ENCODE measurements at regions not wholly inside any gene's neighbourhood (a gene's known extent, or its start where the extent isn't known, plus 50 kb on each side); places are given as distances from the start of the nearest gene placed in this dataset.
A peak's percentile ranks its signal among the peaks of the same experiment; 100 is the strongest.

DNA sequence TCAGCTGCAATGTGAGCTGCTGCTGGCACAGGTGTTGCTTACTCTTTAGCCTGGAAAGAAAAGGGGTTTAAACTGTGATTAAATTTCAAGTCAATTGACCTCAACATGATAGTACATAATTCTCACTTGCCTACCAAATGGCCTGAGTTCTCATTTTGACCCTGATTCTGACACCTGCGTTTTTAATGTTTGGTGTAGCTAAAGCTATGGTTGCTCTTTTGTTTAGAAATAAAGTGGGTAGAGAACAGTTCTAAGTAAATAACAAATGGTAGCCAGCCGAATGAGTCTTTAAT lies 100.8 kb upstream of the SOX2 start:
- H2BK15ac ChIP-seq (ENCODE audit: low read length): no peak overlapping the region
- H3K27ac ChIP-seq (replicated peaks; ENCODE audit: low read length): peak overlapping the region; percentile 74
- peak overlapping the region in 1 of 2 donors; percentile 49 for H3K4me3 ChIP-seq (ENCODE audit: low read length in 2 of 2)
- WGBS, 2 donors (ENCODE audit: extremely low coverage in 2 of 2, insufficient read length in 2 of 2, insufficient replicate concordance in 1 of 2): no CpG with 5 or more reads among the region's 2 CpGs
- no peak overlapping the region for H2BK120ac ChIP-seq (ENCODE audit: low read depth, low read length)
- no peak overlapping the region for H4K91ac ChIP-seq (ENCODE audit: low read depth, low read length, poor library complexity)
- no peak overlapping the region for H2BK12ac ChIP-seq (ENCODE audit: low read length)
- no peak overlapping the region for H4K8ac ChIP-seq (ENCODE audit: low read depth, low read length)
- no peaks in the 10 kb centered on the region for H3K79me1 ChIP-seq (ENCODE audit: low read depth, low read length)
- peaks cover 0 to 5% of the 10 kb centered on the region in 2 donors for H3K36me3 ChIP-seq (replicated peaks in 1 of 2; ENCODE audit: control insufficient read depth in 2 of 2, insufficient read depth in 2 of 2, low read length in 2 of 2)
- H2BK5ac ChIP-seq (ENCODE audit: low read length): no peak overlapping the region
- no peak overlapping the region for H3K14ac ChIP-seq (ENCODE audit: low read length)
- no peak overlapping the region for H2AK5ac ChIP-seq (ENCODE audit: low read depth, low read length)
- no peak overlapping the region for H3K9ac ChIP-seq (ENCODE audit: low read depth, low read length, poor library complexity)
- H3K4me2 ChIP-seq (ENCODE audit: insufficient read depth, low read length, poor library complexity, severe bottlenecking): peak overlapping the region; percentile 21
- H2AFZ ChIP-seq (ENCODE audit: low read length): no peak overlapping the region
- H3K18ac ChIP-seq (ENCODE audit: low read length): no peak overlapping the region
- H3K4ac ChIP-seq (ENCODE audit: low read length): no peak overlapping the region
- H3K23ac ChIP-seq (ENCODE audit: low read depth, low read length, poor library complexity): no peak overlapping the region
- no peaks in the 10 kb centered on the region for H3K27me3 ChIP-seq (ENCODE audit: control insufficient read depth in 3 of 3, insufficient read depth in 3 of 3, low read depth in 1 of 3, low read length in 3 of 3)
- H3K9me3 ChIP-seq (replicated peaks in 1 of 2; ENCODE audit: control insufficient read depth in 2 of 2, insufficient read depth in 1 of 2, low read depth in 1 of 2, low read length in 2 of 2): peaks cover 0 to 4% of the 10 kb centered on the region in 2 donors
- DNase-seq (ENCODE audit: low spot score): no peak
- peaks cover 9 to 37% of the 10 kb centered on the region in 2 donors for H3K4me1 ChIP-seq (ENCODE audit: control insufficient read depth in 2 of 2, insufficient read depth in 1 of 2, low read depth in 1 of 2, low read length in 2 of 2)

DNA sequence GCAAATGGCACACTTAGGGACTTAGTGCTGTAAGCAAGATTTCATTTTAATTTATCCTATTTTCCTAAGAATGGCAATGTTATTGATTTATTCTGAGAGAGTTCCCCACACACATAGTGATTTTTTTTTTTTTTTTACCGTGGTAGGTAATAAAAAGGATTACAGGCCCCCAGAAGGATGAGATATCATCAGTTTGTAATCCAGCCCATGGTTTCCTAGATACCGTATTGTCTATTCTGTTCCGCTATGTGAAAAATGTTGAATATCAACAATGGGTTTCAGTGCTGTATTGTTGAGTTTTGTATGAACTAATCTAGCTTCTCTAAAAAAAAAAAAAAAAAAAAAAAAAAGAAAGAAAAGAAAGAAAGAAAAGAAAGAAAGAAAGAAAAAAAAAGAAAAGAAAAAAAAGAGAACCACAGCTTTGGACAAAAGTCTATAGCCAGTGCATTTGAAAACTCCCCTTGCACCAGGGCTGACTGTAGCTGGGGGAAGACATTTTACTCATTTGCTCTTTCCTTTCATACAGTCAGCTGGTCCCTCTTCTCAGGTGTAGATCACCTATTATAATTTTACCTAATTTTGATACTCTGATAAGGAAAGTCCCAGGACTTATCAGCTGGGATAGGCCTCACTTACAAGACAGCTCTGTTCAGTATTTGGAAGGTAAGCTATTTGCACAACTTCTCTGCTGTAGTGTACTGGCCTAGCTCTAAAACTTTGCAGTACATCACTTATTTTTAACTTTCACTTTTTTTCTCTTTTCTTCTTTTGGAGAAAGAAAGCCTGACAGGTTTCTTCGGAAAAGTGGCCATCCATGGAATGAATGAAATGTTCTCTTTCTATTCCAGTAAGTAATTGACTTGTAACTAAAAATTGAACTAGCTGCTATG lies 101.4 kb upstream of the SOX2 start:
- Histone ChIP-seq H3K36me3 (replicated peaks in 1 of 2; ENCODE audit: control insufficient read depth in 2 of 2, insufficient read depth in 2 of 2, low read length in 2 of 2) (peaks cover 0 to under 1% of the 10 kb centered on the region in 2 donors), H2AK5ac (ENCODE audit: low read depth, low read length) (no peak overlapping the region), H3K14ac (ENCODE audit: low read length) (no peak overlapping the region), H3K23ac (ENCODE audit: low read depth, low read length, poor library complexity) (no peak overlapping the region), H2BK12ac (ENCODE audit: low read length) (no peak overlapping the region), H3K79me1 (ENCODE audit: low read depth, low read length) (no peaks in the 10 kb centered on the region), H3K27me3 (ENCODE audit: control insufficient read depth in 3 of 3, insufficient read depth in 3 of 3, low read depth in 1 of 3, low read length in 3 of 3) (no peaks in the 10 kb centered on the region), H2BK120ac (ENCODE audit: low read depth, low read length) (no peak overlapping the region), H3K18ac (ENCODE audit: low read length) (no peak overlapping the region), H4K8ac (ENCODE audit: low read depth, low read length) (no peak overlapping the region), H3K4me1 (ENCODE audit: control insufficient read depth in 2 of 2, insufficient read depth in 1 of 2, low read depth in 1 of 2, low read length in 2 of 2) (peaks cover 5 to 32% of the 10 kb centered on the region in 2 donors), H2BK5ac (ENCODE audit: low read length) (no peak overlapping the region), H4K91ac (ENCODE audit: low read depth, low read length, poor library complexity) (no peak overlapping the region), H3K4me3 (ENCODE audit: low read length in 2 of 2) (peak overlapping the region in 1 of 2 donors; percentile 49), H3K4me2 (ENCODE audit: insufficient read depth, low read length, poor library complexity, severe bottlenecking) (peak overlapping the region; percentile 21), H3K9me3 (replicated peaks in 1 of 2; ENCODE audit: control insufficient read depth in 2 of 2, insufficient read depth in 1 of 2, low read depth in 1 of 2, low read length in 2 of 2) (no peaks in the 10 kb centered on the region), H3K4ac (ENCODE audit: low read length) (no peak overlapping the region), H3K9ac (ENCODE audit: low read depth, low read length, poor library complexity) (no peak overlapping the region), H2BK15ac (ENCODE audit: low read length) (no peak overlapping the region), H2AFZ (ENCODE audit: low read length) (no peak overlapping the region), H3K27ac (replicated peaks; ENCODE audit: low read length) (peak overlapping the region; percentile 74)
- peak; percentile 70 for DNase-seq (ENCODE audit: low spot score)
- no CpG with 5 or more reads among the region's 4 CpGs for WGBS, 2 donors (ENCODE audit: extremely low coverage in 2 of 2, insufficient read length in 2 of 2, insufficient replicate concordance in 1 of 2)

DNA sequence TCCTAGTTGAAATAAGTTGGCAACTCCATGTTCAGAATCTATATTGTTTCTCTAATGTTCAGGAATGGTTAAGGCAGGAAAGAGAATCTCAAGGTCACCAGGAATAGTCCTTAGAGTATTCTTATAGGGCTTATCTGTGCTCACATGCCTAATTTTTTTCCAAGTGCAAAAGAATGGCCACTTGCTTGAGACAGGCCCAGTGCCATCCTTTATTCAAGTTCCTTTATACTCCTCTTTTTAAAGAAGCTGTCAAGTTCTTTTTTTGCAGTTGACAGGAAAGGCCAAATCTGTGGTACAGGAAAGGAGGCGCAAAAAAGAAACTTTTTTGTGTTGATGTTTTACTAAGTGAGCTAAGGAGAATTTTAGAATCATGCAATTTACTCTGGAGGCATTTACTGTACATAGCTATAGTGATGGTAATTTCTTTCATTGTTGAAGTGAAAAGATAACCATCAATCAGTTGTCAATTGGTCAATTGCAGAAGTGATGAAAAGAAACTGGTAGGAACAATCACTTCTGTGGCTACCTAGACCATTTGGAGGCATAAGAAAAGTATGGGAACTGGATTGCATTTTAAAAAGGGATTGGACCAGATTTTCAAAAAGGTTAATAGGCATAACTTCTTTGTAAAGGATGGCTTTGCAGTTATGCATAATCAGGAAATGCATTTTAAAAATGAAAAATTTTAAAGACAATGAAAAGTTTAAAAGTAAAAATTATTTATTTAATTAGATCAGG lies 102.5 kb upstream of the SOX2 start:
- Histone ChIP-seq H3K4me3 (ENCODE audit: low read length in 2 of 2) (no peak overlapping the region), H2AFZ (ENCODE audit: low read length) (no peak overlapping the region), H4K8ac (ENCODE audit: low read depth, low read length) (no peak overlapping the region), H3K79me1 (ENCODE audit: low read depth, low read length) (no peaks in the 10 kb centered on the region), H2BK12ac (ENCODE audit: low read length) (no peak overlapping the region), H3K14ac (ENCODE audit: low read length) (no peak overlapping the region), H3K9me3 (replicated peaks in 1 of 2; ENCODE audit: control insufficient read depth in 2 of 2, insufficient read depth in 1 of 2, low read depth in 1 of 2, low read length in 2 of 2) (peaks cover 0 to 3% of the 10 kb centered on the region in 2 donors), H3K4ac (ENCODE audit: low read length) (no peak overlapping the region), H3K9ac (ENCODE audit: low read depth, low read length, poor library complexity) (no peak overlapping the region), H3K4me2 (ENCODE audit: insufficient read depth, low read length, poor library complexity, severe bottlenecking) (no peak overlapping the region), H3K36me3 (replicated peaks in 1 of 2; ENCODE audit: control insufficient read depth in 2 of 2, insufficient read depth in 2 of 2, low read length in 2 of 2) (no peaks in the 10 kb centered on the region), H3K27me3 (ENCODE audit: control insufficient read depth in 3 of 3, insufficient read depth in 3 of 3, low read depth in 1 of 3, low read length in 3 of 3) (no peaks in the 10 kb centered on the region), H3K23ac (ENCODE audit: low read depth, low read length, poor library complexity) (no peak overlapping the region), H4K91ac (ENCODE audit: low read depth, low read length, poor library complexity) (no peak overlapping the region), H3K4me1 (ENCODE audit: control insufficient read depth in 2 of 2, insufficient read depth in 1 of 2, low read depth in 1 of 2, low read length in 2 of 2) (peaks cover 3 to 28% of the 10 kb centered on the region in 2 donors), H3K18ac (ENCODE audit: low read length) (no peak overlapping the region), H2BK120ac (ENCODE audit: low read depth, low read length) (no peak overlapping the region), H3K27ac (replicated peaks; ENCODE audit: low read length) (peak overlapping the region; percentile 57), H2AK5ac (ENCODE audit: low read depth, low read length) (no peak overlapping the region), H2BK15ac (ENCODE audit: low read length) (no peak overlapping the region), H2BK5ac (ENCODE audit: low read length) (no peak overlapping the region)
- WGBS, 2 donors (ENCODE audit: extremely low coverage in 2 of 2, insufficient read length in 2 of 2, insufficient replicate concordance in 1 of 2): no CpG with 5 or more reads among the region's 1 CpG
- DNase-seq (ENCODE audit: low spot score): no peak

DNA sequence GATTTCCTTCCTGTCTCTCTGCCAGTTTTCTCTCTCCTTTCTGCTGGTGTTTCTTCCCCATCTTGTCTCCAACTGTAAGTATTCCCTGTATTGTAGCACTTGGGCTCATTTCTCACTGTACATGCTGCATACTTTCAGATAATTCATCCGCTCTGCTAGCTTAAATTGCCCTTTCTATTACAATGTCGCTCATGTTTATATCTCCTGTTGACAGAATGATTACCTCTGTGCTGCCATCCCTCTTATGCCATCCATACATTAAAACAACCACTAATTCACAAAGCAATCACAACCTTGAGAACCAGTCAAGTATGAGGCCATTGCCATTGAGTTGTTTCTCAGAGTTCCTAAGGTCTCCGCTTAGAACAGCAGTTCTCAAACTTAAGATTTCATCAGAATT lies 107.5 kb upstream of the SOX2 start:
- H3K36me3 ChIP-seq (replicated peaks in 1 of 2; ENCODE audit: control insufficient read depth in 2 of 2, insufficient read depth in 2 of 2, low read length in 2 of 2): no peaks in the 10 kb centered on the region
- no peak overlapping the region for H2BK120ac ChIP-seq (ENCODE audit: low read depth, low read length)
- H3K27me3 ChIP-seq (ENCODE audit: control insufficient read depth in 3 of 3, insufficient read depth in 3 of 3, low read depth in 1 of 3, low read length in 3 of 3): no peaks in the 10 kb centered on the region
- no peak overlapping the region for H2AFZ ChIP-seq (ENCODE audit: low read length)
- no peak overlapping the region for H3K4me2 ChIP-seq (ENCODE audit: insufficient read depth, low read length, poor library complexity, severe bottlenecking)
- H3K4me1 ChIP-seq (ENCODE audit: control insufficient read depth in 2 of 2, insufficient read depth in 1 of 2, low read depth in 1 of 2, low read length in 2 of 2): peaks cover 1 to 8% of the 10 kb centered on the region in 2 donors
- WGBS, 2 donors (ENCODE audit: extremely low coverage in 2 of 2, insufficient read length in 2 of 2, insufficient replicate concordance in 1 of 2): no CpG with 5 or more reads among the region's 3 CpGs
- H2BK12ac ChIP-seq (ENCODE audit: low read length): no peak overlapping the region
- no peak overlapping the region for H3K9ac ChIP-seq (ENCODE audit: low read depth, low read length, poor library complexity)
- H2BK15ac ChIP-seq (ENCODE audit: low read length): no peak overlapping the region
- no peak overlapping the region for H3K23ac ChIP-seq (ENCODE audit: low read depth, low read length, poor library complexity)
- H4K91ac ChIP-seq (ENCODE audit: low read depth, low read length, poor library complexity): no peak overlapping the region
- DNase-seq (ENCODE audit: low spot score): no peak
- H3K79me1 ChIP-seq (ENCODE audit: low read depth, low read length): no peaks in the 10 kb centered on the region
- no peak overlapping the region for H2AK5ac ChIP-seq (ENCODE audit: low read depth, low read length)
- H3K18ac ChIP-seq (ENCODE audit: low read length): no peak overlapping the region
- no peak overlapping the region for H3K14ac ChIP-seq (ENCODE audit: low read length)
- H2BK5ac ChIP-seq (ENCODE audit: low read length): no peak overlapping the region
- no peak overlapping the region for H3K4ac ChIP-seq (ENCODE audit: low read length)
- H3K4me3 ChIP-seq (ENCODE audit: low read length in 2 of 2): no peak overlapping the region
- H3K27ac ChIP-seq (replicated peaks; ENCODE audit: low read length): no peak overlapping the region
- H4K8ac ChIP-seq (ENCODE audit: low read depth, low read length): no peak overlapping the region
- H3K9me3 ChIP-seq (replicated peaks in 1 of 2; ENCODE audit: control insufficient read depth in 2 of 2, insufficient read depth in 1 of 2, low read depth in 1 of 2, low read length in 2 of 2): peaks cover 0 to 11% of the 10 kb centered on the region in 2 donors
